SK-N-SH treated with all-trans-retinoic acid at 6 μM for 48 hours (cell line): ENCODE measurements at regions not wholly inside any gene's neighbourhood (a gene's known extent, or its start where the extent isn't known, plus 50 kb on each side); places are given as distances from the start of the nearest gene placed in this dataset.

ENCODE experiments used
- ATAC-seq: fragments of 200-7000 bp; cut with Tn5 transposase; 3 replicates; pipeline ENCODE4 v1.9.1; 2020; ENCODE audit warnings: mild to moderate bottlenecking, moderate library complexity
- ARNTL ChIP-seq: fragments of 450-650 bp; formaldehyde crosslinking; IDR thresholded peaks from 2 replicates; pipeline ENCODE4 v1.5.0; 2020; ENCODE audit warnings: low read depth, mild to moderate bottlenecking, moderate library complexity, borderline replicate concordance
- BACH2 ChIP-seq: fragments of 250-450 bp; sonication (Bioruptor Pico); IDR thresholded peaks from 2 replicates; pipeline ENCODE4 v1.9.0; 2021; ENCODE audit warnings: mild to moderate bottlenecking, borderline replicate concordance
- CSDC2 ChIP-seq: fragments of 250-450 bp; sonication (Bioruptor Pico); IDR thresholded peaks from 2 replicates; pipeline ENCODE4 v1.5.0; 2020; ENCODE audit warnings: mild to moderate bottlenecking, moderate library complexity
- ESRRG ChIP-seq: fragments of 250-450 bp; sonication (Bioruptor Pico); IDR thresholded peaks from 2 replicates; pipeline ENCODE4 v1.6.1; 2021; ENCODE audit warnings: mild to moderate bottlenecking
- ISL1 ChIP-seq: fragments of 250-450 bp; sonication (Bioruptor Pico); IDR thresholded peaks from 2 replicates; pipeline ENCODE4 v2.1.2; 2022; ENCODE audit warnings: mild to moderate bottlenecking, moderate library complexity
- OSR1 ChIP-seq: fragments of 250-450 bp; sonication (Bioruptor Pico); IDR thresholded peaks from 2 replicates; pipeline ENCODE4 v1.8.0; 2022; ENCODE audit warnings: moderate library complexity, mild to moderate bottlenecking, inconsistent platforms
- PATZ1 ChIP-seq: fragments of 250-450 bp; sonication (Bioruptor Pico); IDR thresholded peaks from 2 replicates; pipeline ENCODE4 v1.8.0; 2020; ENCODE audit warnings: mild to moderate bottlenecking, moderate library complexity, borderline replicate concordance
- PPARA ChIP-seq: fragments of 250-450 bp; sonication (Bioruptor Pico); IDR thresholded peaks from 2 replicates; pipeline ENCODE4 v1.5.0; 2020; ENCODE audit warnings: mild to moderate bottlenecking, borderline replicate concordance
- RARB ChIP-seq: fragments of 250-450 bp; sonication (Bioruptor Pico); IDR thresholded peaks from 2 replicates; pipeline ENCODE4 v1.8.0; 2021; ENCODE audit warnings: mild to moderate bottlenecking, moderate library complexity
- SNAI2 ChIP-seq: fragments of 250-450 bp; sonication (Bioruptor Pico); IDR thresholded peaks from 2 replicates; pipeline ENCODE4 v1.5.0; 2020; ENCODE audit warnings: mild to moderate bottlenecking, moderate library complexity
- TCF4 ChIP-seq: fragments of 250-450 bp; sonication (Bioruptor Pico); IDR thresholded peaks from 2 replicates; pipeline ENCODE4 v1.8.0; 2021; ENCODE audit warnings: mild to moderate bottlenecking, moderate library complexity, borderline replicate concordance
- TOX ChIP-seq: fragments of 250-450 bp; sonication (Bioruptor Pico); IDR thresholded peaks from 2 replicates; pipeline ENCODE4 v1.8.0; 2021; ENCODE audit warnings: mild to moderate bottlenecking, moderate library complexity, borderline replicate concordance
- TSHZ2 ChIP-seq: fragments of 250-450 bp; sonication (Bioruptor Pico); IDR thresholded peaks from 2 replicates; pipeline ENCODE4 v1.5.0; 2020; ENCODE audit warnings: mild to moderate bottlenecking, moderate library complexity
- ZC3H10 ChIP-seq: fragments of 250-450 bp; sonication (Bioruptor Pico); IDR thresholded peaks from 2 replicates; pipeline ENCODE4 v1.5.1; 2021; ENCODE audit warnings: mild to moderate bottlenecking, moderate library complexity
- ZFP3 ChIP-seq: fragments of 250-450 bp; sonication (Bioruptor Pico); IDR thresholded peaks from 2 replicates; pipeline ENCODE4 v1.5.0; 2020; ENCODE audit warnings: mild to moderate bottlenecking, moderate library complexity
- ZFP30 ChIP-seq: fragments of 450-650 bp; formaldehyde crosslinking; IDR thresholded peaks from 2 replicates; pipeline ENCODE4 v1.5.0; 2022; ENCODE audit warnings: mild to moderate bottlenecking, moderate library complexity
- ZNF565 ChIP-seq: fragments of 450-650 bp; formaldehyde crosslinking; conservative IDR thresholded peaks from 2 replicates; pipeline ENCODE4 v1.5.0; 2020; ENCODE audit warnings: low read depth, mild to moderate bottlenecking, moderate library complexity
- TF ChIP-seq, protein P1 (sequence below): fragments of 250-450 bp; sonication (Bioruptor Pico); IDR thresholded peaks from 2 replicates; pipeline ENCODE4 v1.8.0; 2021; ENCODE audit warnings: low read depth, mild to moderate bottlenecking, moderate library complexity, borderline replicate concordance
- TF ChIP-seq, protein P2 (sequence below): fragments of 250-450 bp; sonication (Bioruptor Pico); IDR thresholded peaks from 2 replicates; pipeline ENCODE4 v1.5.1; 2021; ENCODE audit warnings: mild to moderate bottlenecking, moderate library complexity

- ATAC-seq = no peak
- TF ChIP-seq TCF4 (CRISPR knock-in tag) = no peak
- TF ChIP-seq OSR1 (CRISPR knock-in tag) = no peak
- TF ChIP-seq PPARA (CRISPR knock-in tag) = no peak
- TF ChIP-seq ARNTL (CRISPR knock-in tag) = no peak
- TF ChIP-seq ZFP30 (CRISPR knock-in tag) = no peak
- TF ChIP-seq, protein P1, sequence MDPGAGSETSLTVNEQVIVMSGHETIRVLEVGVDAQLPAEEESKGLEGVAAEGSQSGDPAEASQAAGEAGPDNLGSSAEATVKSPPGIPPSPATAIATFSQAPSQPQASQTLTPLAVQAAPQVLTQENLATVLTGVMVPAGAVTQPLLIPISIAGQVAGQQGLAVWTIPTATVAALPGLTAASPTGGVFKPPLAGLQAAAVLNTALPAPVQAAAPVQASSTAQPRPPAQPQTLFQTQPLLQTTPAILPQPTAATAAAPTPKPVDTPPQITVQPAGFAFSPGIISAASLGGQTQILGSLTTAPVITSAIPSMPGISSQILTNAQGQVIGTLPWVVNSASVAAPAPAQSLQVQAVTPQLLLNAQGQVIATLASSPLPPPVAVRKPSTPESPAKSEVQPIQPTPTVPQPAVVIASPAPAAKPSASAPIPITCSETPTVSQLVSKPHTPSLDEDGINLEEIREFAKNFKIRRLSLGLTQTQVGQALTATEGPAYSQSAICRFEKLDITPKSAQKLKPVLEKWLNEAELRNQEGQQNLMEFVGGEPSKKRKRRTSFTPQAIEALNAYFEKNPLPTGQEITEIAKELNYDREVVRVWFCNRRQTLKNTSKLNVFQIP (CRISPR knock-in tag) = no peak
- TF ChIP-seq TSHZ2 (CRISPR knock-in tag) = no peak
- TF ChIP-seq, protein P2, sequence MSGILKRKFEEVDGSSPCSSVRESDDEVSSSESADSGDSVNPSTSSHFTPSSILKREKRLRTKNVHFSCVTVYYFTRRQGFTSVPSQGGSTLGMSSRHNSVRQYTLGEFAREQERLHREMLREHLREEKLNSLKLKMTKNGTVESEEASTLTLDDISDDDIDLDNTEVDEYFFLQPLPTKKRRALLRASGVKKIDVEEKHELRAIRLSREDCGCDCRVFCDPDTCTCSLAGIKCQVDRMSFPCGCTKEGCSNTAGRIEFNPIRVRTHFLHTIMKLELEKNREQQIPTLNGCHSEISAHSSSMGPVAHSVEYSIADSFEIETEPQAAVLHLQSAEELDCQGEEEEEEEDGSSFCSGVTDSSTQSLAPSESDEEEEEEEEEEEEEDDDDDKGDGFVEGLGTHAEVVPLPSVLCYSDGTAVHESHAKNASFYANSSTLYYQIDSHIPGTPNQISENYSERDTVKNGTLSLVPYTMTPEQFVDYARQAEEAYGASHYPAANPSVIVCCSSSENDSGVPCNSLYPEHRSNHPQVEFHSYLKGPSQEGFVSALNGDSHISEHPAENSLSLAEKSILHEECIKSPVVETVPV (CRISPR knock-in tag) = no peak
- no peak for TF ChIP-seq ESRRG (CRISPR knock-in tag)
- no peak for TF ChIP-seq RARB (CRISPR knock-in tag)
- no peak for TF ChIP-seq TOX
- TF ChIP-seq ZNF565 (CRISPR knock-in tag) = no peak
These were observed 82.4 kb downstream of the AASDHPPT start for GRCh38 chr11:106159836-106160235.

DNA sequence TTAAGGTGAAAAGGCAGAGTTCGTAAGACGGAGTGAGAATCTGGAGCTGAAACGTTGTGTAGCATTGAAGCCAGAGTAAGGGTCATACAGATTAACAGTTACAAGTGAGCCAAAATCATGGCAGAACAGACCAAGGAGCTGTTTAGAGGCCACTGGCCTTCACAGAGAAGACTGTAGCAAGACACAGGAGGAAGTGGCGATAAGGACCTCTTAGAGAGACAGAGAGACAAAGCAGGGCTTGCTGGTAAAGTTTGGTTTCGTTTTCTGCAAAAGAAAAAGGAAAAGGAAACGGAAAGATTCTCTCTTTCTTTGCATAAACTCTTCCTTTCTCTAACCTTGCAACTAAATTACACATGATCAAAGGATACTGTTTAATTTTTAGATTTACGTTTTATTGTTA is 83.0 kb downstream of the AASDHPPT start:
- ATAC-seq = no peak; the same call in 2 of the 3 replicates
- TF ChIP-seq RARB (CRISPR knock-in tag) (no peak), SNAI2 (CRISPR knock-in tag) (no peak), ESRRG (CRISPR knock-in tag) (no peak), CSDC2 (CRISPR knock-in tag) (no peak), ZNF565 (CRISPR knock-in tag) (no peak), BACH2 (CRISPR knock-in tag) (no peak)

DNA sequence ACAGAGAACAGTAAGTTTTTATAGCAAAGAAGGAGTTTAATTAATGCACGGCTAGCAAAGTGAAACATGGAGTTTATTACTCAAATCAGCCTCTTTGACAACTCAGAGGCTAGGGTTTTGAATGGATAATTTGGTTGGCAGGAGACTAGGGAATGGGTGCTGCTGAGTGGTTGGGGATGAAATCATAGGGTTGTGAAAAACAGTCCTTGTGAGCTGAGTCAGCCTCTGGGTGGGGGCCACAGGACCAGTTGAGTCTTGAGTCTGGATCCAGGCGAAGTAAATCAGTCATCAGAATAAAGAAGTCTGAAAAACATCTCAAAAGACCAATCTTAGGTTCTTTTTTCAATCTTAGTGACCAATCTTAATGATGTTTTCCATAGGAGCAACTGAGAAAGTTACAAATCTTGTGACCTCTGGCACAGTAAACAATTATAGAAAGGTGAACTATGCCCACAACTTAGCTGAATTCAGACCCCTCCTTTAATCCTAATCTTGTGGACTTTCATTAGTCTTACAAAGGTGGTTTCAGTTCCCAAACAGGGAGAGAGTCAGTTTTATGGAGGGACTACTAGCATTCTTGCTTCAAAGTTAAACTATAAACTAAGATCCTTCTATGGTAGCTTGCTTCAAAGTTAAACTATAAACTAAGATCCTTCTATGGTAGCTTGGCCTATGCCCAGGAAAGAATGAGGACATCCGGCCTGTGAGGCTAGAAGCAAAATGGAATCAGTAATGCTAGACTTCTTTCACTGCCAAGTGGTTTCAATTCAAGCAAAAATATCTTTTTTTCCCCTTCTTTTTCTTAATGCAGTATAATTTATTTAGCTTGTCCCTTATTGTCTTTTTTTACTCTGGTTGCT is 84.5 kb downstream of the AASDHPPT start:
- TF ChIP-seq ISL1 = no peak
- TF ChIP-seq ZFP3 (CRISPR knock-in tag) = no peak
- no peak for TF ChIP-seq PATZ1 (CRISPR knock-in tag)
- TF ChIP-seq ZNF565 (CRISPR knock-in tag) = no peak
- no peak for TF ChIP-seq BACH2 (CRISPR knock-in tag)
- TF ChIP-seq TSHZ2 (CRISPR knock-in tag) = no peak
- TF ChIP-seq ZC3H10 (CRISPR knock-in tag) = no peak
- TF ChIP-seq TOX = no peak
- no peak for TF ChIP-seq SNAI2 (CRISPR knock-in tag)
- no peak for TF ChIP-seq PPARA (CRISPR knock-in tag)
- TF ChIP-seq OSR1 (CRISPR knock-in tag) = no peak
- TF ChIP-seq TCF4 (CRISPR knock-in tag) = no peak
- TF ChIP-seq ARNTL (CRISPR knock-in tag) = no peak
- TF ChIP-seq, all 23 proteins: peak for 0
- ATAC-seq = no peak
